Skin epidermis (tissue), 12 donors: ENCODE measurements at regions not wholly inside any gene's neighbourhood (a gene's known extent, or its start where the extent isn't known, plus 50 kb on each side); places are given as distances from the start of the nearest gene placed in this dataset.

Experiments
- H3K27ac ChIP-seq, 21 experiments: fragments of 200-600 bp; sonication (generic) in 11 of 21; one replicate each; pipeline ENCODE4 v1.5.0; 2020; ENCODE audit warnings: mild to moderate bottlenecking in 3 of 21, inconsistent platforms in 2 of 21, moderate library complexity in 2 of 21
- H3K4me3 ChIP-seq, 7 experiments: fragments of 200-600 bp; sonication (generic) in 2 of 7; one replicate each; pipeline ENCODE4 v1.5.0; 2020; ENCODE audit warnings: inconsistent platforms in 2 of 7, mild to moderate bottlenecking in 2 of 7, moderate library complexity in 1 of 7

DNA sequence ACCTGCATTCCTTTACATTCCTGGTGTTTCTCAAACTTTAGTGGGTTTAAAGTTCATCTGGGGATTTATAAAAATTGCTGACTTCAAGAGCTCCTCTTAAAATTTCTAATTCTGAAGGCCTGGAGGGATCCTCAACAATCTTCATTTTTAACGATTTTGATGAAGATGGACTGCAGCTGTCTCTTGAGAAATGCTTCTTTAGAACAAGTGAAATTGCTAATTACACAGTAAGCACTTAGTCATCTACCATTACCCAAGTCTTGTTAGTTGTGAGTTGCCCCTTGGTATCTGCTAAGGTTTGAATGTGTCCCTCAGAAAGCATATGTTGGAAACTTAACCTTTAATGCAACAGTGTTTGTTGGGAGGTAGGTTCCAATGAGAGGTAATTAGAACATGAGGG lies 163.7 kb downstream of the LTN1 start:
- Histone ChIP-seq H3K4me3 (no peak overlapping the region), H3K27ac (no peak overlapping the region)

DNA sequence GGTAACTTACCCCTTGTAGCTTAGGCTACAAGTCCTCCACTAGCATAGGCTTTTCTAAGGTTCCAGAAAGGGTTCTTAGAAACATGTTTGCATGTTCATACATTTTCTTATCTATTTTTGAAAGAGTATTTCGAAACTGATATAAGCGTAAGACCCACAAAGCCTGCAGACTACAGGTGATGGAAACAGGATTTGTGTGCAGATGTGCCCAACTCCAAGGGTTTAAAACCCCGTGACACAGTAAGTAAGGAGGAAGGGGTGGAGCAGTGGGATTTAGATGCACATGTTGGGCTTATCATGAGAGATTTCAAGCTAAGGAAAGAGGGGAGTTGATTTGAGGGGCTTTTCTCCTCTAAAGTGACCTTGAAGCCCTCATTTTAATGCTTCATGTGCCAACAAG lies 164.7 kb downstream of the LTN1 start:
- Histone ChIP-seq H3K4me3 (no peak overlapping the region), H3K27ac (no peak overlapping the region)

DNA sequence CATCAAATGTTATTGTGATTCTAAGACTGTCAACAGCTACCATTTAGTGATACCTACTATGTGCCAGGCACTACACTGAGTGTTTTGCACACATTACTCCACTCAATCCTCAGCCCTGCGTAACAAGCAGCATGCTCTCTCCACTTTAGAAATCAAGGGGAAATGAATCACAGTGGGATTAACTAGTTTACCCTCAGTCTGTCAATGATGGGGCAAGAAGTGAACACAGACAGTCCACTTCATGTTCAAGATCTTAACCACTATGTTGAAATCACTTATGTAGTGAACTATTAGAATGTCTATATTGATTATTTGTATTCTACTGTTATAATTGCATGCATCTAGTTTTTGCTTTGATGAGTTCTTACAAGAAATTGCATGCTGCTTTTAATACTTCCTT lies 165.3 kb downstream of the LTN1 start:
- H3K4me3 ChIP-seq, result no peak overlapping the region
- no peak overlapping the region for H3K27ac ChIP-seq

DNA sequence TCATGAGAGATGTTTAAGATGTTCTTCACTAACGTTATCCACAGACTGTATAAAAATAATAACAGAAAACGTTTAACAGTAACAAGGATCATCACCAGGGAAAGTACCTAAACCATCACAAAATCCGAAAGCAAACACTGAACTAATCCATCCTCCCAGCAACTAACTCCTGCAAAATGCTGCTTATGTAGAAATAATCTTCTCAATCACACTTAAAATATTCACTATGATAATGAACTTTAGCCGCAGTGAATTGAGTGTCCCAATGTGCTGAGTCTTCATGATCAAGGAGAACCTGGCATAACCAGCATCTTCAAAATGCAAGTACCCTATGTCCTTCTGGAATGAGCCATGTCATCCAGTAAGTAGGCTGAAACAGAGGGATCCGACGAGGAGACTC lies 166.1 kb downstream of the LTN1 start:
- Histone ChIP-seq H3K4me3 (no peak overlapping the region), H3K27ac (no peak overlapping the region)

DNA sequence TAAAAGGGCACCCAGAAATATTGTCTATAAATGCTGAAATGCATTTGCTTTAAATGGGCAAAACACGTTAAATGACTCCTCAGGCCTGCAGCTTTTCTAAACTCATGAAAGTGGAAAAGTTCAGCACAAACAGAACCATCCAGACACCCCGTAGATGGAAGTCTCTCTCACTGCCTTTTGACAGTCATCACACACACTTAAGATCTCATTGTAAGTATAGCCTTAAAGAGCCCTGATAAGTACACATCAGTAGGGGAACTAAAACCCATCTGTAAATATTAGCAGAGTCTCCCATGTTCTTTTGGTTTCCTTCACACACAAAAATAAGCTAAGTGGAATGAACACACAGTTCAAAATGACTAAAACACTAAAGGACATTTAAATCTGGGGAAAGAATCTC lies 166.7 kb downstream of the LTN1 start:
- no peak overlapping the region for H3K4me3 ChIP-seq
- H3K27ac ChIP-seq, result no peak overlapping the region

DNA sequence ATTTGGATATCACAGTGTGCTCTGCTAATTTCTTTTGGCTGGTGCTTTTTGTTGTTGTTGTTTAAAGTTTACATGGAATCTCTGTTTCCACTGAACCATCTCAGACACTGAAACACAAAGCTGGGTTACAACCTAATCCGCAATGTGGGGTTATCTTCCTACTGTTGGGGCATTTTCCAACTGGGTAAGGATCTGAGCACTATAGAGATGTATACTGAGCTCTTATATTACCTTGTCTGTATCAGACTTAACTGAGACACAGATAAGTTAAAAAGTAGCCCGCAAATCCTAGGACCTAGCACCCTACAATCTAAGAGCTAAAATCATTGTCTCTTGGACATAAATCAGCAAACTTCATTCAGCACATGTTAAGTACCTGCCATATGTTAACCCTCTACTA lies 169.2 kb downstream of the LTN1 start:
- Histone ChIP-seq H3K27ac (peak overlapping the region in 7 of 21 experiments; percentile 4 to 67 (median 42)), H3K4me3 (no peak overlapping the region)

DNA sequence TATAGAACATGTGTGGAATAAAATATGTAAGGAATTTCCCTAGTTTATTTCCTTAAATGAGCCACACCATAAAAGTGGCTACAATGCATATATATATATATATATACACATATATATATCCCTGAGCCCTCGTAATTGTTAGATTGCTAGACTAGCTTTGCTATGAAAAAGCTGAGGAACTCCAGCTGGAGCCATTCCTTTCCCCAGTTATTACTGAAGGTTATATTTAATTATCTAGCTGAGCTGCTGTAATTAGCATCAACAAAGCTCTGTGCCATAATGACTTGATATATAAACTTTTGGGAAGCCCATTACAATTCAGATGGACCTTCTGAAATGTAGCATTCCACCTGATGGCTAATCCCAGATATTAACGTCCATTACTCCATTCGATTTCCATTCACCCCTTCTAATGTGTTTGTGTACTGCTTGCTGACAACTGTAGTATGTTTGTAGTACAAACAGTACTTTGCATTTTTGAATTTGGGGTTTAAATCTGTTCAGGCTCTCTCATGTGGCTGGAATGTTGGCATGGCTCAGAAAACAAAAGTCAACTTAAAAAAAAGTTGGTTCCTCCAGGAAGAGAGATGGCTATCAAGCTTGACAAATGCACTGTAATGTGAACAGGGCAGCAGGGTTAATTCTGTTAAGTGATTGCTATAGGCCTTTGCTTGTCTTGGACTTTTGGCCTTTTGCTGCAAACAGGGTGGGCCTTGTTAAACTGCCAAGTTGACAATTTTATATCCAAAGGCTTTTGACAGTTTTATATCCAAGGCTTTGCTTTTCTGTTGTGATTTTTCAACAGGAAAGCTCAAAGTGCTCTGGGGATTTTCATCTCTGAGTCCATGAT lies 170.0 kb downstream of the LTN1 start:
- H3K27ac ChIP-seq, result peak overlapping the region in 8 of 21 experiments; percentile 3 to 67 (median 37)
- no peak overlapping the region for H3K4me3 ChIP-seq

DNA sequence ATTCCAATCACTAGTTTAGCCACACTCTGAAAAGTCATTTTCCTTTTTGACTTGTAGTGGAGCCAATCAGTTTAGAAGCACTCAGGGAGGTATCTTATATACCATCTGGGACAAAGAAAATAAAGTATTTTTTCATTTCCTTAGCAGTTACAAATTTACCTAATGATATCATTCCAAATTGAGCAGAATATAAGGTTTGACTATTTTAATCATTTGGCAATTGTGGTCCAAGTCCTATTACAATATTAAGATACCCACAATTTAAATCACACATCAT lies 170.6 kb downstream of the LTN1 start:
- H3K27ac ChIP-seq, result peak overlapping the region in 2 of 21 experiments; percentile 4 to 39
- no peak overlapping the region for H3K4me3 ChIP-seq

DNA sequence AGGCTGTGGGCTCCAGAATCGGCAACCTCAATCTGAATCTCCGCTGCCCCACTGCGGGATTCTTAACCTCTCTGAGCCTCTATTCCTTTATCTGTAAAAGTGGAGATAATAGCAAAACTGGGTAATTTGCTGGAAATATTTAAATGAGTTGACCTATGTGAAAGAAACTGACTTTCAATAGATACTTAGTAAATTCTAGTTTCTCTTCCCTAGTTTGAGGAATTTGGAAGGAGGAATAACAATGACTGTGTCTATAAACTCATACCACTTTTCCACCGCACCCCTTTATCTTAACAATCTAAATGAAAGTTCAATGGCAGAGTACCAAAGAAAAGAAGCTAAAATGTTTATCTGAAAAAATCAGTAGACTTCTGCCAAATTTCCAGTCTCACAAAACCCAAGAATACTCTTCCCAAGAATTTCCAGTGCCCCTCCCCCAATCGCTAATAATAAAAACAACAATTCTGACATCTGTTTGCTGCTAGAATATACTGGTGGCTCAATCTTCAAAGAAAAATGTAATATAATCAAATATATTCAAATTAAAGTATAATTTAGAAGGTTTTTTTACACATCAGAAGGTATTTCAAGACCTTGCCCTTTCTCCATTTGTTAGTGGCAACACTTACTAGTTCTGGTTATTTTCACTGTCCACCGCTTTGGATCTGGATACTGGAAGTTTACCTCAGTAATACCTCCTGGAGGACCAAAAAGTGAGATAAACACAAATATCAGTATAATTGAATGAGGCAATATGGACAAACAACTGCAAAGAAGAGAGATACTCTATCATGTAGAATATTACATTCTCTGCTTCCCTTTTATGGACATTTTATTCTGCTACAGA lies 171.2 kb downstream of the LTN1 start:
- H3K27ac ChIP-seq, result peak overlapping the region in 2 of 21 experiments; percentile 4 to 36
- H3K4me3 ChIP-seq, result no peak overlapping the region

DNA sequence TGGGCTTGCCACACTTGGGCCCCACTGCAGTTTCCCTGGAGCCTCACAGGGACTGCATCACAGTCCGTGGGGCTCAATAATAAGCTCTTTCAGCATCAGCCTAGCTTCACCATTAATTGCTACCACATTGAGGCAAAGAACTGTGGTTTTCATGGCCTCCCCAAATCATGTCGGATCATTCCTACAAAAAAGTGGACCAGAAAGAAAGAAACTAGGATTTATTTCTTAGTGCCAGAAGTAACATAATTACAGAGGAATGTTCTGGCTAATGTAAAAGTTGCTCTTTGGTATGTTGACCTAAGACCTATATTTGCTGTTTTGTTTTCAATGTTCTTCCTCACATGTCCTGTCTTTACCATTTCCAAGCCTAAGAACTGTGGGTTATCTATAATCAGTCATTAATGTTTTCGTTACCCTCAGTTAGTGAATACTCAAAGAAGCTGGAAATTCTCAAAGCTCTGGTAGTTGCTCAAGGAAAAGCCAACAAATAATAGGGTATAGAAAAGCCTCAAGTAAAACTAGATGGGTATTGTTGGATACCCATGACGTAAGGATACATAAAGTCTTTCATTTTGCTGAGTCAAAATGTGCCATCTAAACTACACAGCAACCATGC lies 173.9 kb downstream of the LTN1 start:
- Histone ChIP-seq H3K27ac (peak overlapping the region in 3 of 21 experiments; percentile 23 to 44 (median 43)), H3K4me3 (no peak overlapping the region)

DNA sequence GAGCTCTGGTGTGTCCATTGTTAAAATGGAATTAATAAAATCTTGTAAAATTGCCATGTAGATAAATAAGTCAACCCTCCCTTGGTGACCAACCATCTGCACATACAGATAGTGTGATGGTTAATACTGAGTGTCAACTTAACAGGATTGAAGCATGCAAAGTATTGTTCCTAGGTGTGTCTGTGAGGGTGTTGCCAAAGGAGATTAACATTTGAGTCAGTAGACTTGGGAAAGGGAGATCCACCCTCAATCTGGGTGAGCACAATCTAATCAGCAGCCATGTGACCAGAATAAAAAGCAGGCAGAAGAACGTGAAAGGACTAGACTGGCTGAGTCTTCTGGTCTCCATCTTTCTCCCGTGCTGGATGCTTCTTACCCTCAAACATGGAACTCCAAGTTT lies 174.8 kb downstream of the LTN1 start:
- Histone ChIP-seq H3K4me3 (no peak overlapping the region), H3K27ac (peak overlapping the region in 1 of 21 experiments; percentile 44)

DNA sequence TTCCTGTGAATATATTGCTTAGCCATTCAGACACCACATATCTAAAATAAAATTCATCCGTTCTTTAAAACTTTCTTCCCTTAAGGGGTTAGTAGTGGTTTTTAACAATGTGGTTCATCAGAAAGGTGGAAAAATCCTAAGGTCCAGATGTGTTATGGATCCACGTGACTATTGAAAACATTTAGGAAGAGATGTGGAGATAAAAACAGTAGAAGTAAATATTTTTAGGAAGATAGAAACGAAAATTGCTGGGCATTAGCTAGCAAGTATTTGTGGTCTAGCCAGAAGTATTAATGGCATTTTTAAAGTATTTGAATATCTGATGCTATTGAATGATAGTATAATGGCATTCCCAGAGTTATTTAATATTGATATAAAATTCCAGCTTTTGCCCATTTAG lies 180.8 kb downstream of the LTN1 start:
- Histone ChIP-seq H3K27ac (no peak overlapping the region), H3K4me3 (no peak overlapping the region)

DNA sequence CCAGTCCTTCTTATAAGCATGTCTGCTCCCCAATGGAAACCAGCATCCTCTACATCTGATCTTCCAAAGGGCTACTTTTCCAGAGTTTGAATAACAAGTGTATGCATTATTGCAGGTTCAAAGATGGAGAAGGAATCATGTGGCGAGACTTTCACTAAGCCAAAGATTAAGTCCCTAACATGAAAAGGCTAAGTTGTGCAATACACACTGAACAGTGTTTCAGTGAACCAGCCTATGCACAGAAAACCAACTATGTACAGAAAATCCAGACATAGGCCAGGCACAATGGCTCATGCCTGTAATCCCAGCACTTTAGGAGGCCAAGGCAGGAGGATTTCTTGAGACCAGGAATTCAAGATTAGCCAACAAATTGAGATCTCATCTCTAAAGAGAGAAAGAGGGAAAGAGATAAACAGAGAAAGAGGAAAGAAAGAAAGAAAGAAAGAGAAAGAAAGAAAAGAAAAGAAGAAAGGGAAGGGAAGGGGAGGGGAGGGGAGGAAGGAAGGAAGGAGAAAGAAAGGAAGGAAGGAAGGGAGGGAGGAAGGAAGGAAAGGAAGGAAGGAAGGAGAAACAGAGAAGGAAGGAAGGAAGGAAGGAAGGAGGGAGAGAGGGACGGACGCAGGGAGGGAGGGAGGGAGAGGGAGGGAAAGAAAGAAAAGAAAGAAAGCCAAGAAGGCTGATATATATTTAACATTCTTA lies 181.7 kb downstream of the LTN1 start:
- Histone ChIP-seq H3K27ac (no peak overlapping the region), H3K4me3 (no peak overlapping the region)

DNA sequence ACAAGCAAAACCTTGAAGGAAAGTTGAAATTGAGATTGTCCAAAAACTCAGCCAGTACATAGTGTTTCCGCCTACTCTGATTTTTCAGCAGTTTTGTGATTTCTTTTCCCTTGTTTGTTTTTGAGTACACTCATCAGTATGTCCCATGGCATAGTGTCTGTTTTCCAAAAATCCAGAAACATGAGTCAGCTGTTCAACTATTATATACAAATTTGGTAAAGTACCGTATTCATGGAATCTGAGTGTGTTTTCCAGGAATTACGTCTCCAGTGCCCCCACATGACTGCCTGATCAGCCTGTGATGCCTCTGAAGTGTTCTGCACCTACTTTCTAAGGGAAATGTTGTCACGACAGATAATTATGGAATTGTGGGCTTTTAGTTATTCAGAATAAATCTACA lies 186.8 kb downstream of the LTN1 start:
- peak overlapping the region in 3 of 21 experiments; percentile 23 to 61 (median 56) for H3K27ac ChIP-seq
- H3K4me3 ChIP-seq, result no peak overlapping the region

DNA sequence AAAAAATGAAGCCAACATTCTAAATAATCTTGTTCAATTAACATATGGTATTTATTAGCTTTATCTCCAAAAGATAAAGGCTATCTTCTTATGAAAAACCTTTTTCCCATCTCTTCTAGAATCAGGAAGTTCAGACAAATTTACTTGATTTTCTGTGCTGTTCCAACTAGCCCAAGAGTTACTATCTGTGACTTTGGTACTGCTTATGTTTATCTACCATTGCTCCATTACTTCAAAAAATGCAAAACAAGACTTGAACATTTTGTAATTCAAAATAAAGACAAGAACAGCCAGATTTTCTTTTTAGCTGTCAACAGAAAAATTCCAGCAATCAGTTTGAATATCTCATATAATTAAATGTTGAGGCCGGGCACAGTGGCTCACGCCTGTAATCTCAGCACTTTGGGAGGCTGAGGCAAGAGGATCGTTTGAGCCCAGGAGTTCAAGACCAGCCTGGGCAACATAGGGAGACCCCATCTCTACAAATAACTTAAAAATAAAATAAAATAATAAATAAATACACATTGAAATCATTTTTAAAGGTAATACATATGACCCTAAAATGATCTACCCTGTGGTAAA lies 188.5 kb downstream of the LTN1 start:
- no peak overlapping the region for H3K4me3 ChIP-seq

DNA sequence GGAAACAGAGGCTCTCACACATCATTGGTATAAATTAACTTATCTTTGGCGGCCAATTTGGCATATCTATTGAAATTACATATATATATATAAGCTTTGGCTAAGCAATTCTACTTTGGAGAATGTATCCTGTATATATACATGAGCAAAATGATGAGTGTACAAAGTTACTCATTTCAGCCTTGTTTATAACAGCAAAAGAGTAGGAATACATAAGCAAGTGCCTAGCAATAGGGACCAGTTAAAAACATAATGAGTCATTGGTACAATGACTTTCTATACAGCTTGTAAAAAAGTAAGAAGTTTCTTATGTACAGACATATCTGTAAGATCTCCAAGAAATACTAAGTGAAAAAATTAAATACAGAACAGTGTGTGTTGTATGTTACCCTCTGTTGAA lies 190.8 kb downstream of the LTN1 start:
- H3K4me3 ChIP-seq, result no peak overlapping the region
- no peak overlapping the region for H3K27ac ChIP-seq

More for the DNA sequence above, 188.5 kb downstream of the LTN1 start:
- H3K27ac ChIP-seq, result no peak overlapping the region

DNA sequence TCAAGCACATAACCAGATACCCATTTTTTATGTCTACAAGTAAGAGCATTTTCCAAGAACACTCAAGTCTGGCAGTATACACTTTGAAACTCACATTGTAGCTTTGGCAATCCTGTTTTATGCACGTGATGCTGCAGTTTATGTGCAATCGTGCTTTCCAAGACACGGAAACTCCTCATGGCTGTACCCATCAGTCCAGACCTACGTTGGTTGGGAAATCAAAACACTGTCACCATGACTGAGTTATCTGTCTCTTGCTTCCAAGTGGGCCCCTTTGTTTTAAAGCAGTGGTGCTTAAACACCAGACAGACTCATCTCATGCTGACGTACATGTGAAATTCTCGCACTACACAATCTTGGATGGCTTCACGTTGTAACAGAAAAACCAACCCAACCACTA lies 192.8 kb downstream of the LTN1 start:
- no peak overlapping the region for H3K4me3 ChIP-seq
- no peak overlapping the region for H3K27ac ChIP-seq

DNA sequence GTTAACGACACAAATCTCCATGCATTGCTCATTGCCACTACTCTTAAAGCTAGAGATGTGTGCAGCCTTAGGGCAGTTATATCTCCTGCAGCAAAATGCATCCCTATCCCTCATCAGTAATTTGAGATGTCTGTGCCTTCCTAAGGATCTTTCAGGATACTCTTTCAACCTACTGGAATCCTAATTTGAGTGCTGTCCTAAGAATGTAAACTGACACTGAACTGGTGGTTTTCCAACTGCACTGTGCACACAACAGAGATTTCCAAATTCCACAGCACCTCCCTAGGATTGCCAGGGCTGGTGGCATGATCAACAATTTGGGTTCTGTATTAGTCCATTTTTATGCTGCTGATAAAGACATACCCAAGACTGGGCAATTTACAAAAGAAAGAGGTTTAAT lies 193.9 kb downstream of the LTN1 start:
- no peak overlapping the region for H3K4me3 ChIP-seq
- H3K27ac ChIP-seq, result no peak overlapping the region

DNA sequence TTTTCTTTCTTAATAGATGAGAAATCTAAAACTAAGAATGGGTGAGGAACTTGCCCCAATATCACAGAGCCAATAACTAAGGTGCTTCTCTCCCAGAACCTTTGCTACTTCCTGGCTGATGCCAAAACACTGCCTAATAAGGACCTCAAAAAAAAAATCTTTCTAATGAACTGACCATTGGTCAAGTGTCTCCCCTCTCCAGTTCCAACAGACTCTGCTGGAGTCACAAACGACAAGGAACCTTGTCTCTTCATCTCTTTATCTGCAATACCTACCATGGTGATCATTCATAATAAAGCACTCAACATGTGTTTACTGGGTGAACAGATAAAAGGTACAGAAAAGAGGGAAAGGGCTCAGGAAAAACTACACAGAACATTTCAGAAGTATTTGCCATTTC lies 197.4 kb downstream of the LTN1 start:
- Histone ChIP-seq H3K27ac (no peak overlapping the region), H3K4me3 (no peak overlapping the region)

DNA sequence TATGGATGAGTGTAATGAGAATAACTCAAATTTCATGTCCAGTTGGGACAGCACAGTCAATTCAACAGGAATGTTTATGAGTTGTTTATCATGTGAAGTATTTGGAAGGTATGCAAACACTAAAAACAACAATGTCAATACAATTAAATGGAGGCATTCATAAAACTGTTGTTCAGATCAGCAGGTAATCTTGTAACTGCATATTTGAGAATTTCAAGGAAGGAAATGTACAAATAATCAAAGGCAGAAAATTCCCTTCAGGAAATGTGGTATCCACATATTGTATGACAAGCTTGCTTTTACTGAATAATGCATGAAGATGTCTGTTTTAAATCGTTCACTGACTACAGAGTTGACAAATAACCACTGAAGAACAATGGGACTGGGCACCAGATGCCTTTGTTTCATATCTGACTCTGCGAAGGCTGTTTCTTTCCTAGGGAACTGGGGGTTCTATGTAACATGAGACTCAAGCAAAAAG lies 198.3 kb downstream of the LTN1 start:
- H3K4me3 ChIP-seq, result no peak overlapping the region
- H3K27ac ChIP-seq, result no peak overlapping the region
